ENCODE measurements at regions not wholly inside any gene's neighbourhood (a gene's known extent, or its start where the extent isn't known, plus 50 kb on each side); places are given as distances from the start of the nearest gene placed in this dataset.

GRCh38 chr1:4590756-4591155 is 63.7 kb upstream of the AJAP1 start:
- no peak for TF ChIP-seq POLR2A (IDR thresholded peaks at IDR 0.05)
- TF ChIP-seq CTCF (IDR thresholded peaks at IDR 0.05): no peak
